C4-2B (cell line): ENCODE measurements at regions not wholly inside any gene's neighbourhood (a gene's known extent, or its start where the extent isn't known, plus 50 kb on each side); places are given as distances from the start of the nearest gene placed in this dataset.

ENCODE experiments used
- H3K27ac ChIP-seq: fragments of 450-650 bp; 2 replicates; pipeline ENCODE4 v1.5.1; 2017
- CTCF ChIP-seq: fragments of 450-650 bp; conservative IDR thresholded peaks from 2 replicates; pipeline ENCODE4 v1.5.1; 2017; ENCODE audit warnings: mild to moderate bottlenecking
- ZFX ChIP-seq: fragments of 450-650 bp; IDR thresholded peaks from 2 replicates; pipeline ENCODE4 v1.6.1; 2017

GRCh38 chr7:22633286-22633953 lies 93.6 kb upstream of the IL6 start:
- H3K27ac ChIP-seq = no peak overlapping the region
- TF ChIP-seq ZFX = no peak
- TF ChIP-seq CTCF = no peak

GRCh38 chr7:22632674-22633073 lies 94.3 kb upstream of the IL6 start:
- TF ChIP-seq ZFX = no peak
- TF ChIP-seq CTCF = no peak
- H3K27ac ChIP-seq = no peak overlapping the region

DNA sequence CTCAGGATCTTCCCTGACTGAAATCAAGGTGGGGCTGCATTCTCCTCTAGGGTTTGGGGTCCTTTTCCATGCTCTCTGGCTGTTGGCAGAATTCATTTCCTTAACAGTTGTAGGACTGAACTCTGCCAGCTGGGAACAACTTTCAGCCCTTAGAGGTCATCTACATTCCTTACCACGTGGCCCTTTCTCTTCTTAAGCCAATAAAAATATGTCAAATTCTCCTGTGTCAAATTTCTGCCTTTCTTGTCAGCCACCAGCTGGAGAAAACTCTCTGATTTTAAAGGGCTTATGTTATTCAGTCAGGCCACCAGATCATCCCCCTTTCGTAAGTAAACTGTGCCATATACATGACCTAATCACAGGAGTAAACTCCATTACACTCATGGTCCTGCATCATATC lies 95.3 kb upstream of the IL6 start:
- TF ChIP-seq CTCF (no peak), ZFX (no peak)
- no peak overlapping the region for H3K27ac ChIP-seq

GRCh38 chr7:22630069-22630468 lies 96.9 kb upstream of the IL6 start:
- no peak overlapping the region for H3K27ac ChIP-seq
- no peak for TF ChIP-seq ZFX
- TF ChIP-seq CTCF = no peak

GRCh38 chr7:22629056-22629455 lies 97.9 kb upstream of the IL6 start:
- no peak overlapping the region for H3K27ac ChIP-seq

DNA sequence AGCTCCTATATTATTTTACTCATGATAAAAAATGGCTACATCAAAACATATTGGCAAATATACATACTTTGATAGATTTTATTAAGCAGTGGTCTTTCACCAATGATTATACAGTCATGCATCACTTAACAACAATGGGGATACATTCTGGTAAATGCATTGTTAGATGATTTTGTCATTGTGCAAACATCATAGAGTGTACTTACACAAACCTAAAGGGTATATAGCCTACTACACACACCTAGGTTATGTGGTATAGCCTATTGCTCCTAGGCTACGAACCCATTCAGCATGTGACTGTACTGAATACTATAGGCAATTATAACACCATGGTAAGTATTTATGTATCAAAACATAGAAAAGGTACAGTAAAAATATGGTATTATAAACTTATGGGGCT lies 98.9 kb upstream of the IL6 start:
- TF ChIP-seq ZFX = no peak
- TF ChIP-seq CTCF = no peak
- no peak overlapping the region for H3K27ac ChIP-seq

More at GRCh38 chr7:22629056-22629455, 97.9 kb upstream of the IL6 start:
- TF ChIP-seq ZFX (no peak), CTCF (no peak)

GRCh38 chr7:22627136-22627535 lies 99.9 kb upstream of the IL6 start:
- TF ChIP-seq CTCF (no peak), ZFX (no peak)

More at GRCh38 chr7:22627136-22627535, 99.9 kb upstream of the IL6 start:
- H3K27ac ChIP-seq = no peak overlapping the region
